Activated CD8-positive, alpha-beta memory T cell treated with anti-CD3 and anti-CD28 coated beads for 36 hours (primary cell): ENCODE measurements at regions not wholly inside any gene's neighbourhood (a gene's known extent, or its start where the extent isn't known, plus 50 kb on each side); places are given as distances from the start of the nearest gene placed in this dataset.
"Not testable (repeated sequence)": the region's sequence is repeated elsewhere in the genome, so short reads cannot be mapped to it uniquely, and the experiment has no call there.

ENCODE experiments used
- CTCF ChIA-PET: fragments of 350-600 bp; sonication (Branson Sonifier 250); formaldehyde crosslinking; loops from one replicate; lab custom pipeline; 2021; ENCODE audit warnings: antibody characterized with exemption; lab: Charles Lee
- POLR2A ChIA-PET: fragments of 350-600 bp; sonication (Branson Sonifier 250); formaldehyde crosslinking; loops from one replicate; lab custom pipeline; 2021; ENCODE audit warnings: antibody characterized with exemption; lab: Charles Lee

- CTCF ChIA-PET = no interaction called here
- POLR2A ChIA-PET = no interaction called here
These were observed 134.3 kb upstream of the TNRC6C start for GRCh38 chr17:77824102-77824779.

- POLR2A ChIA-PET = no interaction called here
- CTCF ChIA-PET = no interaction called here
These were observed 133.7 kb upstream of the TNRC6C start for GRCh38 chr17:77824780-77825280.

GRCh38 chr17:77825621-77826020 is 132.9 kb upstream of the TNRC6C start:
- CTCF ChIA-PET = no interaction called here
- POLR2A ChIA-PET = no interaction called here

- ChIA-PET POLR2A (no interaction called here), CTCF (no interaction called here)
These were observed 132.2 kb upstream of the TNRC6C start for GRCh38 chr17:77826132-77826873.

- ChIA-PET CTCF (interaction anchor here (0.5 kb wide), 1 partner anchor 233 kb away, joined by 7 read pairs; no protein-coding TSS in a partner anchor), POLR2A (no interaction called here)
These were observed 131.5 kb upstream of the TNRC6C start for GRCh38 chr17:77827039-77827438.

- POLR2A ChIA-PET = no interaction called here
- CTCF ChIA-PET = interaction anchor here (0.5 kb wide), 1 partner anchor 232 kb away, joined by 7 read pairs; no protein-coding TSS in a partner anchor
These were observed 131.0 kb upstream of the TNRC6C start for GRCh38 chr17:77827511-77827910.

- POLR2A ChIA-PET = no interaction called here
- CTCF ChIA-PET = interaction anchor here (1.2 kb wide), 1 partner anchor 34 kb away, joined by 3 read pairs; no protein-coding TSS in a partner anchor
These were observed 129.6 kb upstream of the TNRC6C start for GRCh38 chr17:77828749-77829539.

GRCh38 chr17:77829843-77830799 is 128.4 kb upstream of the TNRC6C start:
- POLR2A ChIA-PET = no interaction called here
- CTCF ChIA-PET = interaction anchor here (1.2 kb wide), 1 partner anchor 33 kb away, joined by 3 read pairs; no protein-coding TSS in a partner anchor

- CTCF ChIA-PET = no interaction called here
- POLR2A ChIA-PET = no interaction called here
These were observed 127.6 kb upstream of the TNRC6C start for GRCh38 chr17:77830816-77831473.

- CTCF ChIA-PET = no interaction called here
- POLR2A ChIA-PET = interaction anchor here (0.5 kb wide), 1 partner anchor 9 kb away, joined by 3 read pairs; no protein-coding TSS in a partner anchor
These were observed 126.9 kb upstream of the TNRC6C start for GRCh38 chr17:77831474-77832179.

GRCh38 chr17:77832180-77832560 is 126.3 kb upstream of the TNRC6C start:
- POLR2A ChIA-PET = no interaction called here

GRCh38 chr17:77833769-77834168 is 124.7 kb upstream of the TNRC6C start:
- ChIA-PET POLR2A (interaction anchor here (1.0 kb wide), 1 partner anchor 123 kb away, joined by 3 read pairs; no protein-coding TSS in a partner anchor), CTCF (interaction anchor here (1.4 kb wide), 1 partner anchor 10 kb away, joined by 4 read pairs; no protein-coding TSS in a partner anchor)

More at GRCh38 chr17:77832180-77832560, 126.3 kb upstream of the TNRC6C start:
- CTCF ChIA-PET = no interaction called here

- POLR2A ChIA-PET = interaction anchor here (0.5 to 1.0 kb wide), 2 partner anchors 123 to 183 kb away, joined by 3 to 4 read pairs; no protein-coding TSS in a partner anchor
- CTCF ChIA-PET = interaction anchor here (0.7 to 1.4 kb wide), 2 partner anchors 9 to 16 kb away, joined by 3 to 4 read pairs; no protein-coding TSS in a partner anchor
These were observed 124.1 kb upstream of the TNRC6C start for GRCh38 chr17:77834170-77835115.

- ChIA-PET CTCF (no interaction called here), POLR2A (interaction anchor here (0.7 to 1.8 kb wide), 4 partner anchors 50 to 121 kb away, joined by 3 to 6 read pairs (median 4); no protein-coding TSS in a partner anchor)
These were observed 121.9 kb upstream of the TNRC6C start for GRCh38 chr17:77836557-77837041.

- CTCF ChIA-PET = not testable (repeated sequence)
These were observed 121.4 kb upstream of the TNRC6C start for GRCh38 chr17:77837072-77837471.

More at GRCh38 chr17:77837072-77837471, 121.4 kb upstream of the TNRC6C start:
- POLR2A ChIA-PET = interaction anchor here (0.7 to 1.8 kb wide), 4 partner anchors 49 to 121 kb away, joined by 3 to 6 read pairs (median 4); no protein-coding TSS in a partner anchor
